Right atrium auricular region (tissue), 2 donors: ENCODE measurements at regions not wholly inside any gene's neighbourhood (a gene's known extent, or its start where the extent isn't known, plus 50 kb on each side); places are given as distances from the start of the nearest gene placed in this dataset.

Experiments used
- DNase-seq: peaks from one replicate; pipeline ENCODE4 v3.0.0-alpha.2; 2019; ENCODE audit warnings: low spot score
- H3K27ac ChIP-seq, 2 donors: fragments of 200-600 bp; sonication (generic); 1 replicate in 1 of 2; 2 replicates in 1 of 2; pipeline ENCODE4 v1.5.1; 2016 to 2019
- H3K27me3 ChIP-seq, 2 donors: fragments of 200-600 bp; sonication (generic); one replicate each; pipeline versions ENCODE4 v1.5.1 to v1.6.0; 2017 to 2019
- H3K36me3 ChIP-seq: fragments of 200-600 bp; sonication (generic); one replicate; pipeline ENCODE4 v1.5.1; 2016
- H3K4me1 ChIP-seq, 2 donors: fragments of 200-600 bp; sonication (generic); one replicate each; pipeline versions ENCODE4 v1.5.1 to v1.6.0; 2017 to 2019
- H3K4me3 ChIP-seq, 2 donors: fragments of 200-600 bp; sonication (generic); 1 replicate in 1 of 2; 2 replicates in 1 of 2; pipeline ENCODE4 v1.5.1; 2017 to 2019; ENCODE audit warnings: mild to moderate bottlenecking in 1 of 2, moderate library complexity in 1 of 2
- H3K9me3 ChIP-seq, 2 donors: fragments of 200-600 bp; sonication (generic); one replicate each; pipeline ENCODE4 v1.5.1; 2019
- TF ChIP-seq, protein P1 (sequence below), 2 donors: fragments of 200-600 bp; sonication (generic); IDR thresholded peaks; one replicate each; pipeline ENCODE4 v1.5.1; 2019; ENCODE audit warnings: antibody characterized with exemption in 2 of 2

DNA sequence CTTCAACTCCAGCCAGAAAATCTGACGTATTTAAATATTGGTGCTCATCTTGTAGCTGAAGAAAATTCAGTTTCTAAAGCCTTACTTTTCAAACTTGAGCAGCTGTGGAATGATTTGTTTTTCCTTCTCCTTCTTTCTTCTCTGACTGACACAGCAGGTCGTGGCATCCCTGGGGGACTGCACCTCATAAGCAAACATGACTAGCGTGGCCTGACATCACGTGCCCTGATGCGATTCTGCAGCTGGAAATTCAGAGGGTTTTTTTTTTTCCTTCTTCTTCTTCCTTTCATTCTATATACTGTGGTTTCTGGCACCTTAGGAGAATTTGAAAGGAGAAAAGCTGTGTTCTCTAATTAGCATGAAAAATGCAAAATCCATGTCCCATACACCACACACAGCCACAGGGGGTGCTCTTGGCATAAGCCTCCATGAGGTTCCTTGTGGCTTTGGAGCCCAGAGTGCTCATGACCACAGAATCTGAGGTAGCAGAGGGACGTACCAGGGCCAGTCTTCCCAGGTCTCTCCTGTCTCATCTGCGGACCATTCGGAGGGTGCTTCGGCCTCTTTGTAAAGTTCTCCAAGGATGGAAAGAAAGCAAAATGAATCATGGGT, 258.5 kb upstream of the CDH4 start:
- Histone ChIP-seq H3K4me1 (no peaks in the 10 kb centered on the region), H3K9me3 (no peaks in the 10 kb centered on the region), H3K4me3 (no peak overlapping the region), H3K36me3 (no peaks in the 10 kb centered on the region), H3K27me3 (no peaks in the 10 kb centered on the region), H3K27ac (no peak overlapping the region)
- TF ChIP-seq, protein P1, sequence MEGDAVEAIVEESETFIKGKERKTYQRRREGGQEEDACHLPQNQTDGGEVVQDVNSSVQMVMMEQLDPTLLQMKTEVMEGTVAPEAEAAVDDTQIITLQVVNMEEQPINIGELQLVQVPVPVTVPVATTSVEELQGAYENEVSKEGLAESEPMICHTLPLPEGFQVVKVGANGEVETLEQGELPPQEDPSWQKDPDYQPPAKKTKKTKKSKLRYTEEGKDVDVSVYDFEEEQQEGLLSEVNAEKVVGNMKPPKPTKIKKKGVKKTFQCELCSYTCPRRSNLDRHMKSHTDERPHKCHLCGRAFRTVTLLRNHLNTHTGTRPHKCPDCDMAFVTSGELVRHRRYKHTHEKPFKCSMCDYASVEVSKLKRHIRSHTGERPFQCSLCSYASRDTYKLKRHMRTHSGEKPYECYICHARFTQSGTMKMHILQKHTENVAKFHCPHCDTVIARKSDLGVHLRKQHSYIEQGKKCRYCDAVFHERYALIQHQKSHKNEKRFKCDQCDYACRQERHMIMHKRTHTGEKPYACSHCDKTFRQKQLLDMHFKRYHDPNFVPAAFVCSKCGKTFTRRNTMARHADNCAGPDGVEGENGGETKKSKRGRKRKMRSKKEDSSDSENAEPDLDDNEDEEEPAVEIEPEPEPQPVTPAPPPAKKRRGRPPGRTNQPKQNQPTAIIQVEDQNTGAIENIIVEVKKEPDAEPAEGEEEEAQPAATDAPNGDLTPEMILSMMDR (IDR thresholded peaks at IDR 0.05), result no peak
- no peak for DNase-seq

DNA sequence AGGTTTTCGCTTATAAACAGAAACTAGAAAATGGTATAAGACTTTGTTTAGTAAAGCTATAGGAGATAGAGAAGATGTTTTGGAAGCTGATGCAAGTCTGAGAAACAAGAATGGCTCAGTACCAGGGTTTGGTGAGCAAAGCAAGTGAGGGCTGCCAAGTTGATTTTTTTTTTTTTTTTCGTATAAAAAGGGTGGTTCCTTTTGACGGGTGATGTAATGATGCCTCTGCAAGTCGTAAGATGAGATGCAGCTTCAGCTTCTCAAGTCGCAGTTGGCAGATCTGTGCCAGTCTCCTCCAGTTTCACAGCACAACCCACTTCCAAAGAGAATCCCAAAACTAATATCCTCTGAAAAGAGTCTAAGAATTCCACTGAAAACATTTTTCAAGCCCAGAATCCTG, 252.8 kb upstream of the CDH4 start:
- Histone ChIP-seq H3K9me3 (no peaks in the 10 kb centered on the region), H3K27ac (no peak overlapping the region), H3K27me3 (no peaks in the 10 kb centered on the region), H3K4me3 (no peak overlapping the region), H3K36me3 (no peaks in the 10 kb centered on the region), H3K4me1 (no peaks in the 10 kb centered on the region)
- no peak for DNase-seq
- TF ChIP-seq, protein P1 (IDR thresholded peaks at IDR 0.05), result no peak

DNA sequence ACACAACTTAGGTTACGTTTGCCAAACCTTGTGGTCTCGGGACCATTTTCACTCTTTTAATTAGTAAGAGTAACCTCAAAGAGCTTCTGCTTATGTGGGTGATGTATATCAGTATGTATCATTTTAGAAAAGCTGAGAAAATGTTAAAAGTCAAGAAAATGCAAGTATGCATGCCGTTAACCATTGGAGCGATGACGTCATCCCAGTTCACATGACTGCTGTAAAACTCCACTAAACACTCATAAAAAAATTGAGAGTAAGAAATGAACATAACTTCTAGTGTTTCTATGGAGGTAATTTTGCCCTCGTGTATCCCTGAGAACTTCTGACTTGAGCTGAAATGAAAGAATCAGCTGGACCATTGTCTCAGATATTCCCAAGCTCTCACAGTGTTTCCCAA, 250.0 kb upstream of the CDH4 start:
- Histone ChIP-seq H3K27ac (no peak overlapping the region), H3K4me3 (no peak overlapping the region), H3K36me3 (no peaks in the 10 kb centered on the region), H3K9me3 (no peaks in the 10 kb centered on the region), H3K27me3 (no peaks in the 10 kb centered on the region), H3K4me1 (no peaks in the 10 kb centered on the region)
- TF ChIP-seq, protein P1 (IDR thresholded peaks at IDR 0.05), result no peak
- DNase-seq, result no peak

DNA sequence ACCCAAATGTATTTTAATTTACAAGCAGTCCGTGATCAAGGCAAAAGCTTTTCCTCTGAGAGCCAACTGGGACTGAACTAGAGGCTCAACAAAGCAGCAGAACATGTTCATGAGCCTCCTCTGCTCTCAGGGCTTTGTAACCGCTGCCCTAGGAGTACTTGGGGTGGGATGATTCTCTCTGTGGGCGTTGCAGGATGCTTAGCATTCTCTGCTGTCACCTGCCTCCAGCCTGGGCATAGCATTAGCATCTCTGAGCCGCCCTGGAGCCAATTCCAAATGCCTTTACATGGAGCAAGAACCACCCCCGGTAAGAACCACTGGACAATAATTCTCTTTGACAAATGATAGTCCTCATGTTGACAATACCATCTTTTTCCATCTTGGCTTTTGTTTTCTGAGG, 237.6 kb upstream of the CDH4 start:
- Histone ChIP-seq H3K4me3 (no peak overlapping the region), H3K27ac (no peak overlapping the region), H3K9me3 (no peaks in the 10 kb centered on the region), H3K36me3 (no peaks in the 10 kb centered on the region), H3K27me3 (no peaks in the 10 kb centered on the region), H3K4me1 (no peaks in the 10 kb centered on the region)
- no peak for DNase-seq
- TF ChIP-seq, protein P1 (IDR thresholded peaks at IDR 0.05), result no peak

DNA sequence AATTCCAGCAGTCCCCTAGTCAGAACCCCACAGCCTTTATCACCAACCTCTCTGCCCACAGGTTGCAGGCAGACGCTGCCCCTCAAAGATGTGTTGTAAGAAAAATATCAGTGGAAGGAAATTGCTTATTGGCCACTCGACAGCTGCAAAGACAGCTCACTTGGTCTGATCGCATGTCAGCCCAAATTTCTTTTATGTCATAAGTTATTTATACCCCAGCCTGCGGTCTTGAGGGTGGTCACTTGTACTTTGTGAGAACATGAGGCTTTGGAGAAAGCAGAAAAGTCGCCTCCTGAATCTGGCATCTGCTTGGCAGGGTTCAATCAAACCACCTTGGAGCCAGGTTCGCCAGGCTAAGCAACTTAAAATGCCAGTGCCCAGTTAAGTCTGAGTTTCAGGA, 236.5 kb upstream of the CDH4 start:
- TF ChIP-seq, protein P1 (IDR thresholded peaks at IDR 0.05), result no peak
- no peak for DNase-seq
- H3K4me3 ChIP-seq, result no peak overlapping the region
- no peak overlapping the region for H3K27ac ChIP-seq
- H3K9me3 ChIP-seq, result no peaks in the 10 kb centered on the region
- H3K4me1 ChIP-seq, result no peaks in the 10 kb centered on the region
- no peaks in the 10 kb centered on the region for H3K36me3 ChIP-seq
- H3K27me3 ChIP-seq, result no peaks in the 10 kb centered on the region

DNA sequence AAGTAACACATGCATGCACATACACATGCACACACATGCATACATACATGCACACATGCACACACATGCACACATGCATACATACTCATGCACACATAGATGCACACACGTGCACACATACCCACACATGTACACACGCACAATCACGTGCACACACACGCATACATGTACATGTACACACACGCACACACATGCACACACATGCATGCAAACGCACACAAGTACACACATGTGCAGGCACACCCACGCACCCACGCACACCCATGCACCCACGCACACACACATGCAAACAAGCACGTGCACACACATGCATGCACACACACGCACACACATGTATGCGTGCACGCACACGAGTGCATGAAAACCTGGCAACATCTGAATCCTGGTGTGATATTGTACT, 232.7 kb upstream of the CDH4 start:
- no peaks in the 10 kb centered on the region for H3K9me3 ChIP-seq
- H3K4me3 ChIP-seq, result no peak overlapping the region
- H3K36me3 ChIP-seq, result no peaks in the 10 kb centered on the region
- no peaks in the 10 kb centered on the region for H3K4me1 ChIP-seq
- H3K27ac ChIP-seq, result no peak overlapping the region
- no peaks in the 10 kb centered on the region for H3K27me3 ChIP-seq
- TF ChIP-seq, protein P1 (IDR thresholded peaks at IDR 0.05), result no peak
- no peak for DNase-seq
